ENCODE measurements at regions not wholly inside any gene's neighbourhood (a gene's known extent, or its start where the extent isn't known, plus 50 kb on each side); places are given as distances from the start of the nearest gene placed in this dataset.

- Mint-ChIP-seq H3K27ac (no peak overlapping the region), H3K4me3 (ENCODE audit: low read depth) (no peak overlapping the region), H3K36me3 (ENCODE audit: low read depth) (no peaks in the 10 kb centered on the region), H3K4me1 (ENCODE audit: low read depth) (no peaks in the 10 kb centered on the region), H3K27me3 (ENCODE audit: low read depth) (no peaks in the 10 kb centered on the region), H3K9me3 (no peaks in the 10 kb centered on the region)
- intact Hi-C loops (cut with micrococcal nuclease), result no loop called here
- DNase-seq (ENCODE audit: low spot score), result no peak
Observed at GRCh38 chr2:194730266-194730665, 926.8 kb upstream of the SLC39A10 start.

DNA sequence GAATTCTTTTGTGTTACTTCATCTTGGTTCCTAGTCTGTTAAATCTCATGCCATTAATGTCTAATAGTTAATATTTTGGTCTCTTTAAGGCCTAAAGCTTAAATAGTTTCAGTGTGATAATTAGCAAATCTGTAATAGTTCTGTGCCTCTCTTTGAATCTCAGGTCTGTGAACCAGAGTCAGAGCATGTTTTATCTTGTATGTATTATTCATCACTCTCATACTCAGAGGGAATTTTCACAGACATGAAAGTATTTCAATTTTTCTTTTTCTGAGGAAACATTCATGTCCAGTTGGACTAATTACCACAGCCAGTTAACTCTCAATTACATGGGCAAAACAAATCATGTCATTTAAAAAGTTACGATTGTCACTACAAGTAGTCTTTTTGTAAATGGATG lies 931.9 kb upstream of the SLC39A10 start:
- Mint-ChIP-seq H3K27ac (no peak overlapping the region), H3K36me3 (ENCODE audit: low read depth) (no peaks in the 10 kb centered on the region), H3K4me3 (ENCODE audit: low read depth) (no peak overlapping the region), H3K4me1 (ENCODE audit: low read depth) (no peaks in the 10 kb centered on the region), H3K27me3 (ENCODE audit: low read depth) (no peaks in the 10 kb centered on the region), H3K9me3 (no peaks in the 10 kb centered on the region)
- intact Hi-C loops (cut with micrococcal nuclease), result no loop called here
- DNase-seq (ENCODE audit: low spot score), result no peak

DNA sequence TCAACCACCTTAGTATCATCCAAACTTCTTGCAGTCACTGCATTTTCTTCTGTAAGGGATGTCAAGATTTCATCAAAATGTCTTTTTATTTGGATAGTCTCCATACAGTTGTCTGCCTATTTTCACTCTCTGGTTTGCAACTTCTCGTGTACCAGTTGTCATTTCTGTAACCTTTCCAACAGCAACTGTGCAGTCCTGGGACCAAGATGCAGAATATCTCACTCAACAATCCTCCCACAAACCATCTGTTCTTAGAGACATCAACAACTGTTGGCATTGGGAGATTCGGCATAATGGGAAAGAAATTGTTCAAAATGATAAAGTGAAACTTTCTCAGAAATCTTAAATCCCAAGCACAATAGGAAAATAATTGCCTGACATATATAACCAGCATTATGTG lies 933.6 kb upstream of the SLC39A10 start:
- H3K4me3 Mint-ChIP-seq (ENCODE audit: low read depth), result no peak overlapping the region
- no peaks in the 10 kb centered on the region for H3K9me3 Mint-ChIP-seq
- H3K4me1 Mint-ChIP-seq (ENCODE audit: low read depth), result no peaks in the 10 kb centered on the region
- no peaks in the 10 kb centered on the region for H3K36me3 Mint-ChIP-seq (ENCODE audit: low read depth)
- no peak for DNase-seq (ENCODE audit: low spot score)
- no peaks in the 10 kb centered on the region for H3K27me3 Mint-ChIP-seq (ENCODE audit: low read depth)
- intact Hi-C loops (cut with micrococcal nuclease), result no loop called here
- H3K27ac Mint-ChIP-seq, result no peak overlapping the region

- Mint-ChIP-seq H3K9me3 (no peaks in the 10 kb centered on the region), H3K27ac (no peak overlapping the region), H3K36me3 (ENCODE audit: low read depth) (no peaks in the 10 kb centered on the region), H3K27me3 (ENCODE audit: low read depth) (no peaks in the 10 kb centered on the region), H3K4me1 (ENCODE audit: low read depth) (no peaks in the 10 kb centered on the region), H3K4me3 (ENCODE audit: low read depth) (no peak overlapping the region)
- intact Hi-C loops (cut with micrococcal nuclease), result no loop called here
- no peak for DNase-seq (ENCODE audit: low spot score)
Observed at GRCh38 chr2:194721227-194721626, 935.8 kb upstream of the SLC39A10 start.

DNA sequence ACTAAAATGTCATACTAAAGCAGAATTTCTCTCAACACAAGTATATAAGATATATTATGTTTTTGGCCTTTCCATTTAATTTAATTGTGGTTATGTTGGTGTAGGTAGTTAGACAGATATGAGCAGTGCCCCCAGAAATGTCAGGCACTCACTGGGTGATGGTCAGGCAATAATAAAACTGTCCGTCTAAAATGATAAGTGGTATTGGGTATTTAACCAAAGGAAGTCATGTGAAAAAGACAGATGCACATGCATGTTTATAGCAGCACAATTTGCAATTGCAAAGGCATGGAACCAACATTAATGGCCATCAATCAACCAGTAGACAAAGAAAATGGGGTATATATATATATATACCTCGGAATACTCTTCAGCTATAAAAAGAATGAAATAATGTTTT lies 936.6 kb upstream of the SLC39A10 start:
- H3K27ac Mint-ChIP-seq, result no peak overlapping the region
- no peaks in the 10 kb centered on the region for H3K4me1 Mint-ChIP-seq (ENCODE audit: low read depth)
- intact Hi-C loops (cut with micrococcal nuclease), result no loop called here
- H3K36me3 Mint-ChIP-seq (ENCODE audit: low read depth), result no peaks in the 10 kb centered on the region
- H3K9me3 Mint-ChIP-seq, result no peaks in the 10 kb centered on the region
- no peaks in the 10 kb centered on the region for H3K27me3 Mint-ChIP-seq (ENCODE audit: low read depth)
- H3K4me3 Mint-ChIP-seq (ENCODE audit: low read depth), result no peak overlapping the region
- DNase-seq (ENCODE audit: low spot score), result no peak

- intact Hi-C loops (cut with micrococcal nuclease), result no loop called here
- no peak for DNase-seq (ENCODE audit: low spot score)
- no peaks in the 10 kb centered on the region for H3K4me1 Mint-ChIP-seq (ENCODE audit: low read depth)
- no peak overlapping the region for H3K27ac Mint-ChIP-seq
- no peaks in the 10 kb centered on the region for H3K9me3 Mint-ChIP-seq
- no peak overlapping the region for H3K4me3 Mint-ChIP-seq (ENCODE audit: low read depth)
- H3K27me3 Mint-ChIP-seq (ENCODE audit: low read depth), result no peaks in the 10 kb centered on the region
- H3K36me3 Mint-ChIP-seq (ENCODE audit: low read depth), result no peaks in the 10 kb centered on the region
Observed at GRCh38 chr2:194718881-194719280, 938.1 kb upstream of the SLC39A10 start.

- DNase-seq (ENCODE audit: low spot score), result no peak
- Mint-ChIP-seq H3K9me3 (no peaks in the 10 kb centered on the region), H3K27me3 (ENCODE audit: low read depth) (no peaks in the 10 kb centered on the region), H3K36me3 (ENCODE audit: low read depth) (no peaks in the 10 kb centered on the region), H3K4me3 (ENCODE audit: low read depth) (no peak overlapping the region), H3K27ac (no peak overlapping the region), H3K4me1 (ENCODE audit: low read depth) (no peaks in the 10 kb centered on the region)
- intact Hi-C loops (cut with micrococcal nuclease), result no loop called here
Observed at GRCh38 chr2:194714541-194714940, 942.5 kb upstream of the SLC39A10 start.

DNA sequence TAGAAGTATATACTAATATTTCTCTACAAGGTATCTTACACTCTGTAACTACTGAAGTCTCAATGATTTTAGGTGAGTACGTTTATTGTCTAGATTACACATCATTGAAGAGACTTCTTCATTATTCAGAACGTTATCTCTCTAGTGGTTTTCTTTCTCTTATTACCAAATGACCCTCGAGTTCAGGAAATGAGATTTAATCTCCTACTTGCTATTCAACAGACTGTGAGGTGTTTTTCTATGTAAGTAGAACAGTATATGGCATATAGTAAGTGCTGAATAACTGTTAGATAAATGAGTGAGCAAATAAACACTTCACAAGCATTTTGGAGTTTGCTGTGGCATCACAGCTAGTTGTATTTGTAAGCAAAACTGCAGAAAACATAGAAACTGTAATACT lies 947.2 kb upstream of the SLC39A10 start:
- no peak overlapping the region for H3K4me3 Mint-ChIP-seq (ENCODE audit: low read depth)
- intact Hi-C loops (cut with micrococcal nuclease), result no loop called here

DNA sequence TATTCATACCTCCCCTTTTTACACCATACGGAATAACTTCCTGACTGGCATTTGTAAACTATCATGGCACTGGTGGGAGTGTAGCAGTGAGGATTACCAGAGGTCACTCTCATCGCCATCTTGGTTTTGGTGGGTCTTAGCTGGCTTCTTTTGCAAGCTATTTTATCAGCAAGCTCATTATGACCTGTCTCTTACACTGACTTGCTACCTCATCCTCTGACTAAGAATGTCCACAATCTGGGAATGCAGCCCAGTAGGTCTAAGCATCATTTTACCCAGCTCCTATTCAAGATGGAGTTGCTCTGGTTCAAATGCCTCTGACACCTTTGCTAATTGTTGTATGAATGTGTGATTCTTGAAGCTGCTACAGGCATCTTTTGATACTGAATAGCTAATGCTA lies 950.8 kb upstream of the SLC39A10 start:
- H3K27me3 Mint-ChIP-seq (ENCODE audit: low read depth), result no peaks in the 10 kb centered on the region
- H3K27ac Mint-ChIP-seq, result no peak overlapping the region
- intact Hi-C loops (cut with micrococcal nuclease), result no loop called here
- no peak overlapping the region for H3K4me3 Mint-ChIP-seq (ENCODE audit: low read depth)
- no peak for DNase-seq (ENCODE audit: low spot score)
- no peaks in the 10 kb centered on the region for H3K36me3 Mint-ChIP-seq (ENCODE audit: low read depth)
- H3K9me3 Mint-ChIP-seq, result no peaks in the 10 kb centered on the region
- no peaks in the 10 kb centered on the region for H3K4me1 Mint-ChIP-seq (ENCODE audit: low read depth)

More for the DNA sequence above, 947.2 kb upstream of the SLC39A10 start:
- Mint-ChIP-seq H3K9me3 (no peaks in the 10 kb centered on the region), H3K27ac (no peak overlapping the region), H3K4me1 (ENCODE audit: low read depth) (no peaks in the 10 kb centered on the region), H3K27me3 (ENCODE audit: low read depth) (no peaks in the 10 kb centered on the region), H3K36me3 (ENCODE audit: low read depth) (no peaks in the 10 kb centered on the region)
- no peak for DNase-seq (ENCODE audit: low spot score)

DNA sequence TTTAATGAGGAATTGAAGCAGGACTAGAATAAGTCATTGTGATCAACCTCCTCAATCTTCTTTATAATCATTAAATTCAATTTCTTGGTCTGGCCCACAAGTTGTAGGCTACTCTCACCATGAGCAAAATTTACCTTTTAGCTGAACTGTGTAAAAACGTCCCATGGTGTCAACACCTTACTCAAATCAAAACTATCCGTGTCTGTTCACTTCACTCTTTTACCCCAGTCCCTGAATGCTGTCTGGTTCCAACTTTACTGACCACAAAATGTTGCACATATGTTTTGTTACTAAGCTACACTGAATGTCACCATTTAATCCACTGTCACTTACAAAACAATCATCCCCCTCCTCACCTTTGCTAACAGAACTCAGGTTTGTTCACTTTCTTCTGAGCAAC lies 951.6 kb upstream of the SLC39A10 start:
- no peaks in the 10 kb centered on the region for H3K4me1 Mint-ChIP-seq (ENCODE audit: low read depth)
- no peaks in the 10 kb centered on the region for H3K36me3 Mint-ChIP-seq (ENCODE audit: low read depth)
- H3K9me3 Mint-ChIP-seq, result no peaks in the 10 kb centered on the region
- no peak overlapping the region for H3K4me3 Mint-ChIP-seq (ENCODE audit: low read depth)
- H3K27ac Mint-ChIP-seq, result no peak overlapping the region
- no peak for DNase-seq (ENCODE audit: low spot score)
- no peaks in the 10 kb centered on the region for H3K27me3 Mint-ChIP-seq (ENCODE audit: low read depth)
- intact Hi-C loops (cut with micrococcal nuclease), result no loop called here

- no peaks in the 10 kb centered on the region for H3K4me1 Mint-ChIP-seq (ENCODE audit: low read depth)
- no peak overlapping the region for H3K4me3 Mint-ChIP-seq (ENCODE audit: low read depth)
- H3K27ac Mint-ChIP-seq, result no peak overlapping the region
- no peak for DNase-seq (ENCODE audit: low spot score)
- H3K9me3 Mint-ChIP-seq, result peaks cover 2% of the 10 kb centered on the region
- intact Hi-C loops (cut with micrococcal nuclease), result no loop called here
- H3K36me3 Mint-ChIP-seq (ENCODE audit: low read depth), result no peaks in the 10 kb centered on the region
- no peaks in the 10 kb centered on the region for H3K27me3 Mint-ChIP-seq (ENCODE audit: low read depth)
Observed at GRCh38 chr2:194700726-194701125, 956.3 kb upstream of the SLC39A10 start.

DNA sequence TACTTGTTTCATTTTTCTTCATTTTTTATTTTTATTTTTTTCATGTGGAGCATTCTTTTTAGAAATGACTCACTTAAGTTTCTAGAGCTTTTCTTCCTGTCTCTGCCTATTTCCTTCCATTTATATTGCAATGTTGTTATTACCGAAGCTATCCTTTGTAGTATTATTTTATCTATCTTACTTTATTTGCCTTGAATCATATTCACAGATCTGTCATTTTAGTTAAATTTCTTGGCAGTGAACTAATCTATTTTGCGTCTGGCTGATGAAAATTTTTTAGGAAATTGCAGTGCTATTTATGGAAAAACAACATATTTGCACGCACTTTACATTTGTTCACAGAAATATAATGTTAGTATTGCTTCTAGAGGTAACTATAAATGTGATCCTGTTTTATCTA lies 956.9 kb upstream of the SLC39A10 start:
- H3K4me1 Mint-ChIP-seq (ENCODE audit: low read depth), result no peaks in the 10 kb centered on the region
- H3K27me3 Mint-ChIP-seq (ENCODE audit: low read depth), result no peaks in the 10 kb centered on the region
- no peak overlapping the region for H3K4me3 Mint-ChIP-seq (ENCODE audit: low read depth)
- no peak for DNase-seq (ENCODE audit: low spot score)
- no peak overlapping the region for H3K27ac Mint-ChIP-seq
- no peaks in the 10 kb centered on the region for H3K36me3 Mint-ChIP-seq (ENCODE audit: low read depth)
- peaks cover 4% of the 10 kb centered on the region for H3K9me3 Mint-ChIP-seq
- intact Hi-C loops (cut with micrococcal nuclease), result no loop called here

DNA sequence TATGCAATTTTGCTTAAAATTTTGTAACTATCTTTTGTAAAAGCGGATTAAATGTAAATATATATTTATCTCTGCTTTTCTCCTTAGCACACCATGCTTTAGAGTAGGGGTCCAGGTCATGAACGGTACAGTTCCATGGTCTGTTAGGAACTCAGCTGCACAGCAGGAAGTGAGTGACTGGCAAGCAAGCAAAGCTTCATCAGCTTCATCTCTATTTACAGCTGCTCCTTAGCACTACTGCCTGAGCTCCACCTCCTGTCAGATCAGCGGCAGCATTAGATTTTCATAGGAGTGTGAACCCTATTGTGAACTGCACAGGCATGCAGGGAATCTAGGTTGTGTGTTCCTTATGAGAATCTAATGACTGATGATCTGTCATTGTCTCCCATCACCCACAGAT lies 959.0 kb upstream of the SLC39A10 start:
- Mint-ChIP-seq H3K9me3 (peaks cover 4% of the 10 kb centered on the region), H3K4me3 (ENCODE audit: low read depth) (no peak overlapping the region), H3K27me3 (ENCODE audit: low read depth) (no peaks in the 10 kb centered on the region), H3K27ac (no peak overlapping the region), H3K36me3 (ENCODE audit: low read depth) (no peaks in the 10 kb centered on the region), H3K4me1 (ENCODE audit: low read depth) (no peaks in the 10 kb centered on the region)
- no peak for DNase-seq (ENCODE audit: low spot score)
- intact Hi-C loops (cut with micrococcal nuclease), result no loop called here

GRCh38 chr2:194697439-194697838 lies 959.6 kb upstream of the SLC39A10 start:
- no peaks in the 10 kb centered on the region for H3K4me1 Mint-ChIP-seq (ENCODE audit: low read depth)
- H3K4me3 Mint-ChIP-seq (ENCODE audit: low read depth), result no peak overlapping the region
- intact Hi-C loops (cut with micrococcal nuclease), result no loop called here
- no peak for DNase-seq (ENCODE audit: low spot score)
- H3K27me3 Mint-ChIP-seq (ENCODE audit: low read depth), result no peaks in the 10 kb centered on the region
- H3K9me3 Mint-ChIP-seq, result peaks cover 4% of the 10 kb centered on the region
- H3K36me3 Mint-ChIP-seq (ENCODE audit: low read depth), result no peaks in the 10 kb centered on the region
- H3K27ac Mint-ChIP-seq, result no peak overlapping the region
